ENCODE measurements at regions not wholly inside any gene's neighbourhood (a gene's known extent, or its start where the extent isn't known, plus 50 kb on each side); places are given as distances from the start of the nearest gene placed in this dataset.

GRCh38 chrX:91137883-91138282 lies 296.8 kb upstream of the PABPC5 start:
- Histone ChIP-seq H3K27me3 (ENCODE audit: control insufficient read depth, insufficient read depth, low read length) (no peaks in the 10 kb centered on the region), H3K4me3 (ENCODE audit: low read depth, low read length) (no peak overlapping the region), H3K36me3 (ENCODE audit: control insufficient read depth, insufficient read depth, low read length) (no peaks in the 10 kb centered on the region)
- DNase-seq (ENCODE audit: low read depth) (no peak), FAIRE-seq (no peak)
- TF ChIP-seq CTCF (IDR thresholded peaks at IDR 0.05; ENCODE audit: insufficient read depth, low read length, severe bottlenecking), result no peak

Data from bronchial epithelial cell (primary cell).